Left ventricle myocardium superior (tissue), 1 donor: ENCODE measurements at regions not wholly inside any gene's neighbourhood (a gene's known extent, or its start where the extent isn't known, plus 50 kb on each side); places are given as distances from the start of the nearest gene placed in this dataset.

ENCODE experiments used
- ATAC-seq: fragments of 200-7000 bp; cut with Tn5 transposase; one replicate; pipeline ENCODE4 v1.9.1; 2020; ENCODE audit warnings: mild to moderate bottlenecking, moderate library complexity
- DNase-seq: peaks from one replicate; pipeline ENCODE4 v3.0.0-alpha.2; 2020
- intact Hi-C: fragments of 100-400 bp; cut with micrococcal nuclease; formaldehyde crosslinking; loops from one replicate; pipeline ENCODE4 v1.11.0; 2022
- donor health status: DM: no; HTN: yes; CAD: no; lungs with severe emphysema.

DNA sequence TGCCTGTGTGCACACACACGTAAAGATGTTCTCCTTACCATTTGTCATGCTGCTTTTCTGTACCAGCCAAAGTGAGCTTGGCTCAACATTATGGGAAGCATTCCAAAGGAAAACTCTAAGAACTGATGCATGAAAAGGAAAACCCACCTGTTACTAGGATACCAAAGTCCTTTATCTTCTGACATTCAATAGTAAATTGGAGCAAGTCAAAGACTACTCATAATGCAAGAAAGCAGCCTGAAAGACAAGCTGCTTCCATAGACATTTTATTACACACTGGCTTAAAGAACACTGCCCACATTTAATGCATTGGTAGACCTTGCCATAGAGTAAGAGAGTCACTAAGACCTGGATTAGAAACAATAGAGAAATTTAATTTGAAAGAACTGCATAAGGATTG, 159.0 kb downstream of the LRIG3 start:
- DNase-seq (no peak), ATAC-seq (no peak)
- intact Hi-C loops = no loop called here

DNA sequence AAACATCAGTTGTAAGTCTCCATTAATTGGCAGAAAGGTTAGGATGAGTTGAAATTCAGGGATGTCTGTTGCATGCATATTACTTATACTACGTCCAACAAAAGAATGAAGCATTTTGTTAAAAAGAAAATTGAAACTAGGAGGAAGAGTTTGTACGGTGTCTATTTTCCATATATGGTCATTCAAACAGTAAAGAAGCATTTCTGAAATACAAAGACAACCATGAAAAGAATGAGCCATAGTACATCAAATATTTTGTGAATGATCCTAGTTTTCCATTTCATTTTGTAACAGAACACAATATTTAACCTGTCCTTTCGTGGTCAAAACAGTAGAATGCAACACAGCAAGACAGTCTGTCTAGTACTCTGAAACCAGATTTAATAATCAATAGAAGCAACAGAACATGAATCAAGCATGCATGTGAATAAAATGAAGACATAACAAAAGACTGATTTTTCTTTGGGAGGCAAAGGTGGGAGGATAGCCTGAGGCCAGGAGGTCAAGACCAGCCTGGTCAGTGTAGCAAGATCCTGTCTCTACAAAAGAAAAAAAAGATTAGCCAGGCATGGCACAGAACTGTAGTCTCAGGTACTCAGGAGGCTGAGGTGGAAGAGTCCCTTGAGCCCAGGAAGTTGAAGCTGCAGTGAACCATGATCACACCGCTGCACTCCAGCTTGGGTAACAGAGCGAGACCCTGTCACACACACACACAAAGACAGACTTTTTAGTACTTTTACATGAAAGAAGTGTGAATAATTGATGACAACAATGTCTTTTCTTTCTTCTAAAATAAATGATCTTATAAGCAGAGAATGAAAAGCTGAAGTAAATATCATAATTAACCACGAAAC, 156.0 kb downstream of the LRIG3 start:
- ATAC-seq (no peak), DNase-seq (no peak)
- intact Hi-C loops = no loop called here

DNA sequence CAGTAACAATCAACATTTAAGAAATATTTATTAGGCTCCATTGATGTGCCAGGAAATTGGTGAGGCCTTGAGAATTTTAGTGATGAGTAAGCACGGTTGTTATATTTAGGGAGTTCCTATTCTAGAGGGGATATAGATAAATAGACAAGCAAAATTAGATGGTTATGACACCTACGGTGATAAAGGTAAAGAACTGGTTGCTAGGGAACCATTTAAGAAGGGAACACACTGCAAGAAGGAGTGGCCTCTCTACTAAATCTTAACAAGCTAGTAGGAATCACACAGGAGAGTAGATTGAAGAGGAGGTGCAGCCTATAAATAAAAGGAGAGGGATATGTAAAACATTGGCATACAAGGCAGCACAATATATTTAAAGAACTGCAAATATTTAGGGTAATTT, 155.2 kb downstream of the LRIG3 start:
- intact Hi-C loops = no loop called here
- ATAC-seq = peak; percentile 75
- DNase-seq = no peak

DNA sequence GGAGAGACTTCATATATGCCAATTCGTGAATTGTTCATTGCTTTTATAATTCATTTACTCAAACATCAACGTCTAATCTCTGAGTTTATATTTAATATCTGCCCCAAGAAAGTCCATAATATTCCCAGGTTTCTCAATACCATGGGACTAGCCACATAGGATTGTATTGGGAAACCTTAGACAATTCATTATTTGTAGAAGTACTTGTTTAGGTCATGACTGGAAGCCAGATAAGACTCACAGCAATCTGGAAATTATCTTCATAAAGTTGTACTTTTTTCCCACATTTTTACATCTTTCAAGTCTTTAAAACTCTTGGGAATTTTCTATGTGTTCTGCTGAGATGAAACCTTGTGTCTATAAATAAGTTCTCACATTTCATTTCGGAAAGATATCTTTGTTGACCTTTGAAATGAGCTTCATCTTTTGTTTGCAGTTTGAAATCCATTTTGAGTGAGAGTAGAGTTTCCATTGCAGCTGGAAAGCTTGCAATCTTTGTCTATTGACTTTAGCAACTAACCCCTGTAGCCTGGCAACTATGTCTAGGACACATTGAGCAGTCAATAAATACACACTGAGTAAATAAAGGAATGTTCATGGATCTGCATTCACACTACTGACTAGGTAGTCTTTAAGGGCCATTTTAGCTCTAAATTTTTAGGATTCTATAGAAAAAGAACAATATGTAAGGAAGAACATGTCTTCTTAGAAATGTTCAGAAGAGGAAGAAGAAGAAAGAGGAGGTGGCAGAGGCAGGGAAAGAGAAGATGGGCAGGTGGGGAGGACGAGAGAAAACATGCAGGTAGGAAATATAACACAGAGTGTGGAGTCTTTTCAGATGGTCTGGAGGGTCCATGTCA, 154.4 kb downstream of the LRIG3 start:
- intact Hi-C loops = no loop called here
- DNase-seq (no peak), ATAC-seq (peak; percentile 88)

DNA sequence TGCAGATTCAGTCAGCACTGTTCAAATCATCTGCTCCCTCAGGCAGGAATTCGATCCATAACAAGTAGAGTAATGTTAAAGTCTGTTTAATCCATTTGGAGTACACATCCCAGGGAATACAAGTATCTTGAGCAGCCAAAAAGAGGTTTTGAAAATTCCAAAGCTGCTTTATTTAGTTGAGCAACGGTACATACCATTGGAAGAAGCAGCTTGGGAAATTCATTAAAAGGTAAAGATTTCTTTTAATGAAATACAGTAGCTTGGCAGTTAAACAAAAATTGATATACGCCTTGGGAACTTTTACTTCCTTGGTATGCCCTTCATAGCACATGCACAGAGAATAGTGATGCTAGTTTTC, 153.8 kb downstream of the LRIG3 start:
- no peak for ATAC-seq
- intact Hi-C loops = no loop called here
- no peak for DNase-seq

DNA sequence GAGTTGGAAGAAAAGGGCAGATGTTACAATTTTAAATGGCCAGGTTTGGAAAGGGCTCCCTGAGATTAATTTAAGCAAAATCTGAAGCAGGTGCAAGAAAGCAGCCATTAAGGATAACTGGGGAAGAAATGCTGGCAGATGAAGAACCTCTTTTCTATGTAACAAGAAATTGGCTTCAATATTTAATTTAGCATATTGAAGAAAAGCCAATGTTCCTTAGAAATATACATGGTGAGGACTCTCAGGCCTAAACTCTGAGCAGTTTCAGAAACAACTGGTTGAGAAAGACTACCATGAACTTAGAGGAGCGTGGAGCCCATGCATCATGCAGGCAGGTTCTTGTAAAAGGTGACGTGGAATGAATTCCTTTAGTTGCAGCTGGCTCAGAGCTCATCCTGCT, 152.8 kb downstream of the LRIG3 start:
- intact Hi-C loops = no loop called here
- ATAC-seq = no peak
- DNase-seq = no peak

DNA sequence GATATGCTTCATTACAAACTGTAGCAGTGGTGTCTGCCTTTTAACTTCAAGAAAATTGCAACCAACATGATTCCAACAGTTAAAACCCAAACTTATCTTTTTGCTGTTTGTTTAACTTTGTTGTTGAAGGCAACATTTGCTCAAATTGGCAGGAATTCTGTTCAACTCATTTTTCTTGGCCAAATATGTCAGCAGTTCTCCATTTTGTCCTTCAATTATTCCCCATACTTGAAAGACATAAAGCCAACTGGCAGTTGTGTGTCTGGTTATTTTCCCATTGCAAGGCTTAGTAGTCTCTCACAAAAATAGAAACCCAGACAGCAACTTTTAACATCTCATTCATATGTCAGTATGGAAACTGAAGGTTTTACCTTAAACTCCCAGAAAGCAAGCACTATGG, 146.3 kb downstream of the LRIG3 start:
- no peak for DNase-seq
- intact Hi-C loops = no loop called here
- ATAC-seq = no peak

DNA sequence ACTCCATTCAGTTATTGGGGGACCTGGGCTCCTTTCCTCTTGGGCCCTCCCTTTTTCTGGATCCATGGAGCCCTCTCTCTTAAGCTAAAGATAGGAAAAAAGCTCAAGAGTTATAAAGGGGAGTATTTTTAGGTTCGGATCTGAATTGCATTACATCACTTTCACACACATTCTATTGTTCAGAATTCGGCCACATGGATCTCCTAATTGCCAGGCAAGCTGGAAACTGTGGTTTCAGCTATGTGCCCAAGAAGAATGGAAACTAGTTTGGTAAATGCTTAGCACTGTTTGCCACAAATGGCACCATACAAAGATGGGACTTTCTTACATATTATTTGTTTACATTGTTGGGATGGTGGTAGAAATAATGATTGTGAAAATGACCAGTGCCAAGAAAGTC, 145.6 kb downstream of the LRIG3 start:
- ATAC-seq (no peak), DNase-seq (no peak)
- intact Hi-C loops = no loop called here

DNA sequence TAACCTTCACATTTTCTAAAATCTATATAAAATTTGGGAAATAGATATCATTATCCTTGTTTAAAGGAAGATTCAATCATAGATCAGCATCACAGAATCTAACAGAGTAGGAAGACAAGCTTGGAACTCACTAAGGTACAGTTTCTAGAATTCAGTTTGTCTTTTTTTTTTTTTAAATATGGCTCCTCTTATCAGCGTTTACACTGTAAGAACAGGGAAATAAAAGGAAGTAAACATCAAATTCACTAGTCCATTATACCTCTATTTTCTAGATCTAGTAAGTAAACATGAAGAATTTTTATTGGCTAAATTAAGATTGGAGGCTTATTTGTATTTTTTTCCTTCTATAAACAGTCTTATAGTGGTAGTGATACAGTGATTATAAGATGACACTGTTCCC, 144.9 kb downstream of the LRIG3 start:
- intact Hi-C loops = no loop called here
- no peak for ATAC-seq
- DNase-seq = no peak

DNA sequence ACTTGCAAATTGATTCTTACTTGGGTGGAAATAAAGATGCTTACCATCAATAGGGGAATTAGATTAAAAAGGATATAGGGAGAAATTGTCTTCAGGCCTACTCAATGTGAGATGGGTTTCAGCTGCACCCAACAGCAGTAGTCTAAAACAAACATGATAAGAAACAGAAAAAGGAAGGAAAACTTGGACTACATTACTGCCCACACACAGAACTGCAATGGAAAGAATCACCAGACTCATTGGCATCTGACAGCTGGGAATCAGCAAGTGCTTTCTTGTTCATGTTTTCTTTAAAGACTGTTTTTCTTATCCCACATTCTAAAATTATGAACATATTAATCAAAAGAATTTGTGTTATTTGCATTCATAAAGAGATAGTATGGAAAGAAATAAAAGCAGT, 144.2 kb downstream of the LRIG3 start:
- ATAC-seq = no peak
- DNase-seq = no peak
- intact Hi-C loops = no loop called here

DNA sequence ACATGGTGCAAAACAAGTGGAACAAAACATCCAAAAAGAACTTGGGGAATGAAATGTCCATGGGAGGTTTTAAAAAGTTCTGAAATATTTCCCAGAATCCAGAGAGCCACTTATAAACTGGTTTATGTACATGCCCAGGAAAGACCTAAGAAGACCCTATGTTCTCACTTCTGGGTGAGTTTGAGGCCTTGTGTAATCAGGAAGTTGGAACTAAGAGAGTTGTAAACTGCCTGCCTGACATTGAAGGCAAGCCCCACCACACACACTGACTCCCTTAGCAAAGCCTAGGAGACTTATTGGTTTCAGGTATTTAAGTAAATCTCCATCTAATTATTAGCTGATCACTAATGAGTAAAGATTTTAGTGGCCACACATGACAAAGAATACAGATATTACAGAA, 142.5 kb downstream of the LRIG3 start:
- intact Hi-C loops = no loop called here
- DNase-seq (no peak), ATAC-seq (peak; percentile 27)

DNA sequence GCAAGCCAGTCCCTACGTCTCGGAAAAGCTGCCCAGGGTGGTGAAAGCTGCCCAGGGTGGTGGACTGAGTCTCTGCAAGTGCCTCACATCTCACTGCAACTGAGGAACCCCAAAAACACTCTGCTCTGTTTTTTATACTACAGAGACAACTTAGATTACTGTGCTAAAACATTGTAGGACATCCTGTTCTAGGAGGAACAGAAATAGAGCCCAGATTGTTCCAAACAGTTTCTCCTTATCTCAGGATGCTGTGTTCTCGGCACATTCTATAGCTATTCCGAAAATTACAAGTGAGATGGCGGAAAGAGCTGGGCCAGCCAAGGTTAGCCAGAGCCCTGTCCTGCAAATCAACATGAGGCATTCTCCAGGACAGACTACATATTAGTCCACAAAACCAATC, 138.7 kb downstream of the LRIG3 start:
- peak; percentile 79 for ATAC-seq
- peak; percentile 26 for DNase-seq
- intact Hi-C loops = no loop called here

DNA sequence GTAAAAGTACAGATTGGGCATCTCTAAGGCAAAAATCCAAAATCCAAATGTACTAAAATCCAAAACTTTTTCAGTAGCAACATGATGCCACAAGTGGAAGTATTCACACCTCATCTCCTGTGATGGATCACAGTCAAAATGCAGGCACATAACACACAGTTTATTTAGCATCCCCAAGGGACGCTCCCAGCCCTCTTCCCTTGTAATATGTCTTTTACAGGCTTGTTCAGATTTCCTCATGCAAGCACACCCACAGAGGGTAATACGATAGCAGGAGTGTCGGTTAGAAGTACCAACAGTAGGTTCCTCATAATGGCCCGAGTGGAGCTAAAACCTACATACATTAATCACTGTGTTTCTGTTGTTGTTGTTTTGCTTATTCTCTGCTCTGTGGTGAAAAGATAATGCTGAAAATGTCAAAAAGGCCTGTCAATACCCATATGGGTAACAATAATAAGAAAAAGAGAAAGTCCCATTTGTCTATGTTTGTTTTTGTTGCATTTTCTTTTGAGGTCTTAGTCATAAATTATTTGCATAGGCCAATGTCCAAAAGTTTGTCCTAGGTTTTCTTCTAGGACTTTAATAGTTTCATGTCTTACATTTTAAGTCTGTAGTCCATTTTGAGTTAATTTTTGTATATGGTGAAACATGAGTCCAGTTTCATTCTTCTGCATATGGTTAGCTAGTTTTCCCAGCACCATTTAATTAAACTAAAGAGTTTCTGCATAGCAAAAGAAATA, 133.1 kb downstream of the LRIG3 start:
- no peak for ATAC-seq
- DNase-seq = no peak
- intact Hi-C loops = no loop called here

DNA sequence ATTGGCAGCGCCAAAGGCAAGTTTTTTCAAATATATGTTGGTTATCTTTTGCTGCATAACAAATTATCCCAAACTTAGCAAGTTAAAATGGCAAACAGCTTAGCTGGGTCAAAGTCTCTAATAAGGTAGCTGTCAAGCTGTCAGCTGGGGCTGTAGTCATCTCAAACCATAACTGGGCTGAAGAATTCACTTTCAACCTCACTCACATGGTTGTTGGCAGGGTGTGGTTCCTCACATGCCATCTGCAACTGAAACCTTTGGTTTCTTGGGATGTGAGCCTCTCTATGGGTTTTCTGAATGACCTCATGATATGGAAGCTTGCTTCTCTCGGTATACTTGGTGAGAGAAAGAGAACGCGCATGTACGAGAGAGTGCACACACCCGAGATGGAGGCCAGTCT, 125.4 kb downstream of the LRIG3 start:
- intact Hi-C loops = no loop called here
- ATAC-seq = no peak

DNA sequence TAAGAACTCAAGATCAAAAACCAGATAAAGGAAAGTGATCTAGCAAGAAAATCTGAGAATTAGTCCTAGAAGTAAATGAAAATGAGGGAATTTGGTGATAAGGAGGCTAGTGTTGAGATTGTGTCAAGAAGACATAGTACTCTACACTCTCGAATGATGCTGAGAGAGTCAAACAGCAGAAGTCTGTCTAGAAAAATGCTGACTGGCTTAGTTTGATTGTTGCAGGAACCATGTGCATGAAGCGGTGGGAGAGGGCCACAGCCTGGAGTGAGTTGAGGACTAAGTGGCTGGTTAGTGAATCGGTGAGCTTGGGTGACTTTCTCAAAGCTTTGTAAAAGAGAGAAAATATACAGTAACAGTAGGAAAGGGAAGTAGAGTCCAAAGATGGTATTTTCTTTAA, 124.5 kb downstream of the LRIG3 start:
- ATAC-seq (no peak), DNase-seq (no peak)
- intact Hi-C loops = no loop called here

More for the DNA sequence above, 125.4 kb downstream of the LRIG3 start:
- DNase-seq = no peak

DNA sequence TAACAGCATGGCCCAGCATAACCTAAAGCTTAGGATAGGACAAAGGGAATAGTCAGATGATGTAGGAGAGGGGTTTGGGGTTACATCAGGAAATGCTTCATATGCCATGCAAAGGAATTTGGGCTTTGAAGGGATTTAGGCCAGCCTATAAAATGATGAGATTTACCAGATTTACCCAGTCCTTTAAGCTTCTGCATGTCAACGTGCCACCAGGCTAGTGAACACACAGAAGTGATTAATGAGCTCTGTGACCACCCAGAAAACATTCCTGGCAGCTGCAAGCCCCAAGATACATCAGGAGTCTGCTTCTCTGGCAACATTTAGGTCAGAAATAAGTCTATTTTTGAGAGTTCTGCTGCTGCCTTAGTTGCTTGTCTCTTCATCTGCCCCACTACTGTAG, 118.3 kb downstream of the LRIG3 start:
- DNase-seq = no peak
- intact Hi-C loops = no loop called here
- no peak for ATAC-seq

DNA sequence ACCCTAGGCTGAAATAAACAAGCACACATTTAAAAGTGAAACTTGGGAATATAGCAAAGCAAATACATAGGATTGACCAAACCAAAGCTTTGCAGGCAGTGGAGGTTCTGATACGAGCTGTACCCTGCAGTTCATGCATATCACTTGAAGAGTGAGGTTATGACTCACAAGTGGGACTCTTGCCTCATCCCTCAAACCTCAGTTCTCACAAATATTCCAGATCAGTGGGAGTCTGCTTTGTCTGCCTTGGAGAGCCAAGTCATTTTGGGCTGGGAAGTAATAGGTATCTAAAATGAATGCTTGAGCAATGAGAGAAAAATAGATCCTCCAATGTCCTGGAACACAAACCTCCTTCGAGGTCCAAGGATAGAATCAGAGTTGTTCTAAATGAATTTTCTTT, 116.4 kb downstream of the LRIG3 start:
- ATAC-seq = peak; percentile 24

DNA sequence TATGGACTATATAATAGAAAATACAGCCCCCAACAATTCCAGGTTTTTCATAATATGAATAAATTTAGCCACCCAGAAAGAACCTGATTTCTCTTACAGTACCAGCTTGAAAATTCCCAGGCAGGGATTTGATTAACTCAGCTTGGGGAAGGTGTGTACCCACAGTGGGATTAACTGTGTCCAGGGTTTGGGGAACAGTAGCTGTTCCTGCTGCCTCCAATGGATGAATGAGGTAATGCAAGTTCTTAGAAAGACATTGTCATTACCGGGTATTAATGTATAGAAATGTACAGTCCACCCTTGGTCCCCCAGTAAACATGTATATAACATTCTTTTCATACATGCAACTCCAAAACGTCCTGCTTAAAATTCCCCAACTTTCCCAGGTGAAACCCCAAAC, 115.6 kb downstream of the LRIG3 start:
- no peak for DNase-seq
- intact Hi-C loops = no loop called here
- no peak for ATAC-seq

More for the DNA sequence above, 116.4 kb downstream of the LRIG3 start:
- DNase-seq = no peak
- intact Hi-C loops = no loop called here

DNA sequence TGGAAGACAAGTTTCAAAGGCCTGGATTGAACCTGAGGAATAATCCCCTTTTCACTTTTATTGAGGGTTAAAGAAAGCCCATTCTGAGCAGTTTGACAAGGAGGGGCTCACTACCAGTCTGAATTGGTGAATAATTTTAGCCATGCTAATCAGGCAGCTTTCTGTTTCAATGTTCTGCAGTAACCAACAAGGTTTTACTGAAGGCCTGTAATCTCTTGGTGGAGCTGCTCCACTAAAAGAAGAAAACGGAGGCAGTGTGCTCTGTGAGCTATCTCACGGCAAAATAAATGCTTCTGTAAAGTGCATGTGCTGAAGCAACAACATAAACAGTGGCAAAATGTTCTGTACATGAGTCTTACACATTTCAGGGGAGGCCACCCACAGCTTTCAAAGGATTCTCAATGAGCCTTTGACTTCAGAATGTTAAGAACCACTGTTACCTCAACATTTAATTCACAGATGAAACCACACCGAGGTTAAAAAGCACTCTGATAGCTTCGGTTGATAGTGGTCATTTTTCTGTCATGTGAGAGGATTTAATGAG, 111.2 kb downstream of the LRIG3 start:
- no peak for DNase-seq
- ATAC-seq = no peak
- intact Hi-C loops = no loop called here

DNA sequence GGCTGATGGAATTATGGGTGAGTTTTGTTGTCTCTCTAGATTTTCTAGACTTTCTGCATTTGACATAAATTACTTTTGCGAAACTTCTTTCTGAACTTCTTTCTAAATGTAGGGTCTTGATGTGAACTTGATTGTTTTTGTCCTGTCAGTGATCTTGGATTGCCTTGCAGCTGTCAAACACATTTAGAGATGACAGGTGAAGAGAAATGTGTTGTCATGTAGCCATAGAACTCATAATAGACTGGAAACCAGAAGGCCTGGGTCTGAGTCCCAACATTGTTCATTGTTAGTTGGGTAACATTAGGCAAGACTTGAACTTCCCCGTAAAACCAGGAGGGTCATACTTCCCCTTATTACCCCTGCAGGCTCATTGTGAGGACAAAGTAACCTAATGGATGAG, 109.0 kb downstream of the LRIG3 start:
- ATAC-seq (no peak), DNase-seq (no peak)
- intact Hi-C loops = no loop called here
